NK-92 treated with Interleukin-12 subunit alpha and Interleukin-12 subunit beta, amount 100 ng/mL, for 24 hours (cell line): ENCODE measurements at regions not wholly inside any gene's neighbourhood (a gene's known extent, or its start where the extent isn't known, plus 50 kb on each side); places are given as distances from the start of the nearest gene placed in this dataset.

Experiments
- DNase-seq: peaks from one replicate; lab custom pipeline; 2025; lab: John Stamatoyannopoulos, UW

GRCh38 chr17:79280866-79281572 is 206.4 kb downstream of the ENGASE start:
- no peak for DNase-seq

- no peak for DNase-seq
Observed at GRCh38 chr17:79280010-79280409, 205.4 kb downstream of the ENGASE start.

- DNase-seq = no peak
Observed at GRCh38 chr17:79279320-79279719, 204.7 kb downstream of the ENGASE start.

GRCh38 chr17:79276821-79277220 is 202.2 kb downstream of the ENGASE start:
- DNase-seq = no peak

GRCh38 chr17:79273660-79274059 is 199.0 kb downstream of the ENGASE start:
- no peak for DNase-seq

GRCh38 chr17:79272666-79273219 is 198.1 kb downstream of the ENGASE start:
- DNase-seq = no peak

- no peak for DNase-seq
Observed at GRCh38 chr17:79272220-79272619, 197.6 kb downstream of the ENGASE start.

GRCh38 chr17:79269620-79270019 is 195.0 kb downstream of the ENGASE start:
- DNase-seq = no peak

- no peak for DNase-seq
Observed at GRCh38 chr17:79263191-79263590, 188.6 kb downstream of the ENGASE start.

- no peak for DNase-seq
Observed at GRCh38 chr17:79262624-79263023, 188.0 kb downstream of the ENGASE start.

- no peak for DNase-seq
Observed at GRCh38 chr17:79261355-79262072, 186.9 kb downstream of the ENGASE start.

GRCh38 chr17:79258843-79259242 is 184.2 kb downstream of the ENGASE start:
- no peak for DNase-seq

- DNase-seq = no peak
Observed at GRCh38 chr17:79258041-79258440, 183.4 kb downstream of the ENGASE start.

- no peak for DNase-seq
Observed at GRCh38 chr17:79255926-79256585, 181.4 kb downstream of the ENGASE start.

GRCh38 chr17:79255456-79255855 is 180.8 kb downstream of the ENGASE start:
- no peak for DNase-seq

GRCh38 chr17:79255046-79255445 is 180.4 kb downstream of the ENGASE start:
- DNase-seq = no peak

GRCh38 chr17:79252886-79253285 is 178.3 kb downstream of the ENGASE start:
- no peak for DNase-seq

GRCh38 chr17:79251824-79252223 is 177.2 kb downstream of the ENGASE start:
- DNase-seq = no peak

GRCh38 chr17:79249929-79250521 is 175.4 kb downstream of the ENGASE start:
- no peak for DNase-seq

- DNase-seq = no peak
Observed at GRCh38 chr17:79248843-79249493, 174.3 kb downstream of the ENGASE start.

GRCh38 chr17:79246225-79247190 is 171.9 kb downstream of the ENGASE start:
- no peak for DNase-seq
